H1 (cell line): ENCODE measurements at regions not wholly inside any gene's neighbourhood (a gene's known extent, or its start where the extent isn't known, plus 50 kb on each side); places are given as distances from the start of the nearest gene placed in this dataset.

Experiments used
- FOSL1 ChIP-seq: IDR thresholded peaks from 2 replicates; pipeline ENCODE4 v1.6.1; 2011; ENCODE audit warnings: mild to moderate bottlenecking, low read depth, low read length, moderate library complexity; ENCODE audit not compliant: insufficient read depth
- RNF2 ChIP-seq: fragments of 200-900, 300-1000 bp; sonication (generic); IDR thresholded peaks from 2 replicates; pipeline ENCODE4 v1.7.1; 2016; ENCODE audit warnings: borderline replicate concordance, low read depth, mild to moderate bottlenecking, antibody characterized with exemption, low read length; ENCODE audit not compliant: poor library complexity, severe bottlenecking; ENCODE audit errors: missing control alignments

DNA sequence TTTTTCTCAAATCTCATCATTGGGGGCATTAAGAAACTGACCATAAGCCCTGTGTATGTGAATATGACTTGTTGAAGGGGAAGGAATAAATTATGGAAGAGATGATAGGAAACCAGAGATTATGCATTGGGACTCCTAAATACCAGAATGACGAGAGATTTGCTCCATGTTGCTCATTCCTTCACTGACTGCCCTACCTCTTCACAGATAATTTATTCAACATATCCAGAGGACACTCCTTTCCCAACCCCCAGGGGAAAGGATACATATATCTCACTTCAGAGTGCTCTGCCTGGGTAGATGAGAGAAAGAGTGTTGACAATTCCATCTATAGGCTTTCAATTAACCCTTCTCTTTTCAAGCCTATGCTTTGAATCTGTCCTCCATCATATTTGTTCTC is 145.3 kb upstream of the RHOBTB1 start (continued):
- no peak for TF ChIP-seq RNF2
- TF ChIP-seq FOSL1, result no peak
